HepG2 (cell line): ENCODE measurements at regions not wholly inside any gene's neighbourhood (a gene's known extent, or its start where the extent isn't known, plus 50 kb on each side); places are given as distances from the start of the nearest gene placed in this dataset.

Experiments
- ADNP ChIP-seq: sonication (generic); formaldehyde crosslinking; IDR thresholded peaks from 2 replicates; pipeline ENCODE4 v1.4.0; 2020; ENCODE audit warnings: missing genetic modification reagents
- BRCA1 ChIP-seq: sonication (generic); formaldehyde crosslinking; IDR thresholded peaks from 2 replicates; pipeline ENCODE4 v1.4.0; 2020; ENCODE audit warnings: missing genetic modification reagents
- CBX5 ChIP-seq: sonication (generic); formaldehyde crosslinking; IDR thresholded peaks from 2 replicates; pipeline ENCODE4 v1.4.0; 2020; ENCODE audit warnings: missing genetic modification reagents, borderline replicate concordance
- GABPB1 ChIP-seq: IDR thresholded peaks from 2 replicates; pipeline ENCODE4 v1.6.1; 2016; ENCODE audit warnings: mild to moderate bottlenecking, missing genetic modification reagents, moderate library complexity, missing compliant biosample characterization
- HOXA5 ChIP-seq: sonication (generic); formaldehyde crosslinking; IDR thresholded peaks from 2 replicates; pipeline ENCODE4 v1.4.0; 2020; ENCODE audit warnings: missing genetic modification reagents
- KAT8 ChIP-seq: IDR thresholded peaks from 2 replicates; pipeline ENCODE4 v1.6.1; 2016; ENCODE audit warnings: missing genetic modification reagents, missing compliant biosample characterization
- KDM5A ChIP-seq: fragments of 200-600 bp; sonication (generic); IDR thresholded peaks from 2 replicates; pipeline ENCODE4 v1.7.0; 2018; ENCODE audit warnings: antibody characterized with exemption, mild to moderate bottlenecking, low read length, borderline replicate concordance
- MIXL1 ChIP-seq: IDR thresholded peaks from 2 replicates; pipeline ENCODE4 v1.6.1; 2016
- TBX2 ChIP-seq: sonication (generic); formaldehyde crosslinking; IDR thresholded peaks from 2 replicates; pipeline ENCODE4 v1.5.0; 2020; ENCODE audit warnings: missing genetic modification reagents, mild to moderate bottlenecking, borderline replicate concordance
- YEATS4 ChIP-seq: sonication (generic); formaldehyde crosslinking; IDR thresholded peaks from 2 replicates; pipeline ENCODE4 v1.4.0; 2020; ENCODE audit warnings: missing genetic modification reagents, borderline replicate concordance
- ZFAT ChIP-seq: sonication (generic); formaldehyde crosslinking; conservative IDR thresholded peaks from 2 replicates; pipeline ENCODE4 v1.8.1; 2023; ENCODE audit warnings: missing genetic modification reagents, inconsistent platforms
- ZNF20 ChIP-seq: sonication (generic); formaldehyde crosslinking; IDR thresholded peaks from 2 replicates; pipeline ENCODE4 v1.4.0; 2020; ENCODE audit warnings: mild to moderate bottlenecking, moderate library complexity, missing genetic modification reagents
- ZNF724P ChIP-seq: sonication (generic); formaldehyde crosslinking; IDR thresholded peaks from 2 replicates; pipeline ENCODE4 v1.8.0; 2022; ENCODE audit warnings: missing genetic modification reagents, borderline replicate concordance
- ZNF747 ChIP-seq: sonication (generic); formaldehyde crosslinking; IDR thresholded peaks from 2 replicates; pipeline ENCODE4 v1.8.1; 2023; ENCODE audit warnings: missing genetic modification reagents, mild to moderate bottlenecking, borderline replicate concordance
- TF ChIP-seq, protein P1 (sequence below): sonication (generic); formaldehyde crosslinking; IDR thresholded peaks from 2 replicates; pipeline ENCODE4 v1.8.0; 2022; ENCODE audit warnings: mild to moderate bottlenecking, missing genetic modification reagents, moderate library complexity
- TF ChIP-seq, protein P2 (sequence below): IDR thresholded peaks from 2 replicates; pipeline ENCODE4 v1.6.1; 2016; ENCODE audit warnings: low read depth, missing genetic modification reagents, missing compliant biosample characterization
- TF ChIP-seq, protein P3 (sequence below): sonication (generic); formaldehyde crosslinking; IDR thresholded peaks from 2 replicates; pipeline ENCODE4 v1.4.0; 2020; ENCODE audit warnings: missing genetic modification reagents
- TF ChIP-seq, protein P4 (sequence below): sonication (generic); formaldehyde crosslinking; IDR thresholded peaks from 2 replicates; pipeline ENCODE4 v1.4.0; 2020; ENCODE audit warnings: missing genetic modification reagents, borderline replicate concordance

DNA sequence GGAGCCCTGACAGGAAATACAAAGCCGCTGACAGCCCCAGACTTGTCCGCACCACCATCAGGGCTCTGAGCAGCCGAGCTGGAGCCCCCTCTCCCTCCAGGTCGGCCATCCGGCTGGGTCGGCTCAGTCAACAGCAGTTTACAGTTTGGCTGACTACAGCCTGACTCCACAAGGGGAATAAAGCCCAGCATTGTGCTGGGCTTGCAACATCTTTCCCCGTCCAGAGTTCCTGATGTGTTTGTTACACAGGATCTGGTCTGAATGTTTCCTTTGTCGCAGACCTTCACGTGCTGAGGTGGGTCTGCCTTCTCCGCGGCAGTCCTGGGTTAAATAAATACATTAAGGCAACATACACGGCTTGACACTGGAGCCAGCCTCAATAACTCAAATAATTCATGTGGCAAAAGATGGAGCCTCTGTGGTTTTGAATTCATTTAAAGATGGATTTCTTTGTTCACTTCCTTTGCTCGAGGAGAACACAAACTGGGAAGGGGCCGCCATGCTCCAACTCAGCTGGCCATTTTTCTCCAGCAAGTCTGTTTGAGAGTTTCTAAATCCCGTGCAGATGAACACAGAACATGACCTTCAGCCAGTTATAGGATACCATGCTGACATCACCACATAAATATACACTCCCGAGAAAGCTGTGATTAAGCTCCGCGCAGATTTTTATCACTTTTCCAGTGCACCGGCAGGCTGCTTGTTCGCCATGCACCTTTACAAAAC, 192.1 kb downstream of the WDR11 start (continued):
- TF ChIP-seq TBX2 (peak; percentile 85; the same call in 1 of the 2 replicates), ADNP (CRISPR knock-in tag) (no peak), CBX5 (peak; percentile 69; the same call in 1 of the 2 replicates), ZNF747 (CRISPR knock-in tag) (peak; percentile 45; the same call in 1 of the 2 replicates), MIXL1 (CRISPR knock-in tag) (peak; percentile 69; the same call in 1 of the 2 replicates), KDM5A (no peak), KAT8 (CRISPR knock-in tag) (peak; percentile 55; the same call in 1 of the 2 replicates), GABPB1 (CRISPR knock-in tag) (no peak; the same call in 1 of the 2 replicates), HOXA5 (CRISPR knock-in tag) (peak; percentile 34; the same call in 1 of the 2 replicates), ZFAT (CRISPR knock-in tag) (no peak), BRCA1 (CRISPR knock-in tag) (no peak), ZNF724P (CRISPR knock-in tag) (no peak), ZNF20 (CRISPR knock-in tag) (no peak), YEATS4 (peak; percentile 69)
- TF ChIP-seq, protein P1, sequence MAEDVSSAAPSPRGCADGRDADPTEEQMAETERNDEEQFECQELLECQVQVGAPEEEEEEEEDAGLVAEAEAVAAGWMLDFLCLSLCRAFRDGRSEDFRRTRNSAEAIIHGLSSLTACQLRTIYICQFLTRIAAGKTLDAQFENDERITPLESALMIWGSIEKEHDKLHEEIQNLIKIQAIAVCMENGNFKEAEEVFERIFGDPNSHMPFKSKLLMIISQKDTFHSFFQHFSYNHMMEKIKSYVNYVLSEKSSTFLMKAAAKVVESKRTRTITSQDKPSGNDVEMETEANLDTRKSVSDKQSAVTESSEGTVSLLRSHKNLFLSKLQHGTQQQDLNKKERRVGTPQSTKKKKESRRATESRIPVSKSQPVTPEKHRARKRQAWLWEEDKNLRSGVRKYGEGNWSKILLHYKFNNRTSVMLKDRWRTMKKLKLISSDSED (CRISPR knock-in tag): no peak
- TF ChIP-seq, protein P2, sequence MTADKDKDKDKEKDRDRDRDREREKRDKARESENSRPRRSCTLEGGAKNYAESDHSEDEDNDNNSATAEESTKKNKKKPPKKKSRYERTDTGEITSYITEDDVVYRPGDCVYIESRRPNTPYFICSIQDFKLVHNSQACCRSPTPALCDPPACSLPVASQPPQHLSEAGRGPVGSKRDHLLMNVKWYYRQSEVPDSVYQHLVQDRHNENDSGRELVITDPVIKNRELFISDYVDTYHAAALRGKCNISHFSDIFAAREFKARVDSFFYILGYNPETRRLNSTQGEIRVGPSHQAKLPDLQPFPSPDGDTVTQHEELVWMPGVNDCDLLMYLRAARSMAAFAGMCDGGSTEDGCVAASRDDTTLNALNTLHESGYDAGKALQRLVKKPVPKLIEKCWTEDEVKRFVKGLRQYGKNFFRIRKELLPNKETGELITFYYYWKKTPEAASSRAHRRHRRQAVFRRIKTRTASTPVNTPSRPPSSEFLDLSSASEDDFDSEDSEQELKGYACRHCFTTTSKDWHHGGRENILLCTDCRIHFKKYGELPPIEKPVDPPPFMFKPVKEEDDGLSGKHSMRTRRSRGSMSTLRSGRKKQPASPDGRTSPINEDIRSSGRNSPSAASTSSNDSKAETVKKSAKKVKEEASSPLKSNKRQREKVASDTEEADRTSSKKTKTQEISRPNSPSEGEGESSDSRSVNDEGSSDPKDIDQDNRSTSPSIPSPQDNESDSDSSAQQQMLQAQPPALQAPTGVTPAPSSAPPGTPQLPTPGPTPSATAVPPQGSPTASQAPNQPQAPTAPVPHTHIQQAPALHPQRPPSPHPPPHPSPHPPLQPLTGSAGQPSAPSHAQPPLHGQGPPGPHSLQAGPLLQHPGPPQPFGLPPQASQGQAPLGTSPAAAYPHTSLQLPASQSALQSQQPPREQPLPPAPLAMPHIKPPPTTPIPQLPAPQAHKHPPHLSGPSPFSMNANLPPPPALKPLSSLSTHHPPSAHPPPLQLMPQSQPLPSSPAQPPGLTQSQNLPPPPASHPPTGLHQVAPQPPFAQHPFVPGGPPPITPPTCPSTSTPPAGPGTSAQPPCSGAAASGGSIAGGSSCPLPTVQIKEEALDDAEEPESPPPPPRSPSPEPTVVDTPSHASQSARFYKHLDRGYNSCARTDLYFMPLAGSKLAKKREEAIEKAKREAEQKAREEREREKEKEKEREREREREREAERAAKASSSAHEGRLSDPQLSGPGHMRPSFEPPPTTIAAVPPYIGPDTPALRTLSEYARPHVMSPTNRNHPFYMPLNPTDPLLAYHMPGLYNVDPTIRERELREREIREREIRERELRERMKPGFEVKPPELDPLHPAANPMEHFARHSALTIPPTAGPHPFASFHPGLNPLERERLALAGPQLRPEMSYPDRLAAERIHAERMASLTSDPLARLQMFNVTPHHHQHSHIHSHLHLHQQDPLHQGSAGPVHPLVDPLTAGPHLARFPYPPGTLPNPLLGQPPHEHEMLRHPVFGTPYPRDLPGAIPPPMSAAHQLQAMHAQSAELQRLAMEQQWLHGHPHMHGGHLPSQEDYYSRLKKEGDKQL: no peak; the same call in 1 of the 2 replicates
- TF ChIP-seq, protein P3, sequence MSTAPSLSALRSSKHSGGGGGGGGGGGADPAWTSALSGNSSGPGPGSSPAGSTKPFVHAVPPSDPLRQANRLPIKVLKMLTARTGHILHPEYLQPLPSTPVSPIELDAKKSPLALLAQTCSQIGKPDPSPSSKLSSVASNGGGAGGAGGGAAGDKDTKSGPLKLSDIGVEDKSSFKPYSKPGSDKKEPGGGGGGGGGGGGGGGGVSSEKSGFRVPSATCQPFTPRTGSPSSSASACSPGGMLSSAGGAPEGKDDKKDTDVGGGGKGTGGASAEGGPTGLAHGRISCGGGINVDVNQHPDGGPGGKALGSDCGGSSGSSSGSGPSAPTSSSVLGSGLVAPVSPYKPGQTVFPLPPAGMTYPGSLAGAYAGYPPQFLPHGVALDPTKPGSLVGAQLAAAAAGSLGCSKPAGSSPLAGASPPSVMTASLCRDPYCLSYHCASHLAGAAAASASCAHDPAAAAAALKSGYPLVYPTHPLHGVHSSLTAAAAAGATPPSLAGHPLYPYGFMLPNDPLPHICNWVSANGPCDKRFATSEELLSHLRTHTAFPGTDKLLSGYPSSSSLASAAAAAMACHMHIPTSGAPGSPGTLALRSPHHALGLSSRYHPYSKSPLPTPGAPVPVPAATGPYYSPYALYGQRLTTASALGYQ: 0 out of 2 replicates have a peak, but pooled peaks have one; percentile 39
- TF ChIP-seq, protein P4, sequence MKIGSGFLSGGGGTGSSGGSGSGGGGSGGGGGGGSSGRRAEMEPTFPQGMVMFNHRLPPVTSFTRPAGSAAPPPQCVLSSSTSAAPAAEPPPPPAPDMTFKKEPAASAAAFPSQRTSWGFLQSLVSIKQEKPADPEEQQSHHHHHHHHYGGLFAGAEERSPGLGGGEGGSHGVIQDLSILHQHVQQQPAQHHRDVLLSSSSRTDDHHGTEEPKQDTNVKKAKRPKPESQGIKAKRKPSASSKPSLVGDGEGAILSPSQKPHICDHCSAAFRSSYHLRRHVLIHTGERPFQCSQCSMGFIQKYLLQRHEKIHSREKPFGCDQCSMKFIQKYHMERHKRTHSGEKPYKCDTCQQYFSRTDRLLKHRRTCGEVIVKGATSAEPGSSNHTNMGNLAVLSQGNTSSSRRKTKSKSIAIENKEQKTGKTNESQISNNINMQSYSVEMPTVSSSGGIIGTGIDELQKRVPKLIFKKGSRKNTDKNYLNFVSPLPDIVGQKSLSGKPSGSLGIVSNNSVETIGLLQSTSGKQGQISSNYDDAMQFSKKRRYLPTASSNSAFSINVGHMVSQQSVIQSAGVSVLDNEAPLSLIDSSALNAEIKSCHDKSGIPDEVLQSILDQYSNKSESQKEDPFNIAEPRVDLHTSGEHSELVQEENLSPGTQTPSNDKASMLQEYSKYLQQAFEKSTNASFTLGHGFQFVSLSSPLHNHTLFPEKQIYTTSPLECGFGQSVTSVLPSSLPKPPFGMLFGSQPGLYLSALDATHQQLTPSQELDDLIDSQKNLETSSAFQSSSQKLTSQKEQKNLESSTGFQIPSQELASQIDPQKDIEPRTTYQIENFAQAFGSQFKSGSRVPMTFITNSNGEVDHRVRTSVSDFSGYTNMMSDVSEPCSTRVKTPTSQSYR (CRISPR knock-in tag): no peak
